HG02884 (cell line): ENCODE measurements at regions not wholly inside any gene's neighbourhood (a gene's known extent, or its start where the extent isn't known, plus 50 kb on each side); places are given as distances from the start of the nearest gene placed in this dataset.
"Not testable (repeated sequence)": the region's sequence is repeated elsewhere in the genome, so short reads cannot be mapped to it uniquely, and the experiment has no call there.

ENCODE experiments used
- ATAC-seq: cut with Tn5 transposase; IDR thresholded peaks from one replicate; pipeline ENCODE4 v1.9.1; 2021; ENCODE audit warnings: mild to moderate bottlenecking, moderate library complexity; ENCODE audit not compliant: unreplicated experiment

DNA sequence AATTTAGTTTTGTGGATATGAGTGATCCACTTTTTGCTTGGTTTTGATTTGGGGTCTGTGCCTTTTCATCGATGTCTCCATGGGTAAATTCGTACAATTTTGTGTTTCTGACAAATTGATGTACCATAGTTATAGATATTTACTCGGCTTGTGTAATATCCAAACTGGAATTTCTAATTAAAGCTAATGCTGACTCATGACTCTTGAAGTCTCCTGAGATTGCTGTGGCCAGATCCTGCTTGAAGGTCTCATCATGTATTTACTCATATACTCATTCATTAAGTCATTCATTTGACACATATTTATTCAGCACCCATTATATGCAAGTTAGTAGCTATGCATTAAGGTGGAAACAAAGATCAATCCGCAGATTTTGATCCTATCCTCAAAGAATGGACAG lies 423.2 kb downstream of the RWDD3 start:
- no peak for ATAC-seq

DNA sequence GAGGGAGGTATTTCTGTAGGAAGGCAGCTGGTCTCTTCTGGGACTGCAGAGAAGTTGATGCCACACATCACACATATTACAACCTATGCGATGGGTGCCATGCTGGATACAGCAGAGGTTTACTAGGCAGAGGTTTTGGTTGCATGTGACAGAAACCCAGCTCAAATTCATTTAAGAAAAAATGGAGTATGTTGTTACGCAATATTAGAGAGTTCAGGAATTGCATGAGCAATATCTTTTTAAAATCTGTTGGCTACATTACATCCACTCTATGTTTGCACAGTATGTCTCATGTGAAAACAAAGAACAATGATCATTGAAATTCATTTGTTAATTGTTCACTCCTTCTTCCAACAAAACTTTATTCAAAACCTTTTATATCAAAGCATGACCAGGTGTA lies 425.2 kb downstream of the RWDD3 start:
- ATAC-seq = no peak

DNA sequence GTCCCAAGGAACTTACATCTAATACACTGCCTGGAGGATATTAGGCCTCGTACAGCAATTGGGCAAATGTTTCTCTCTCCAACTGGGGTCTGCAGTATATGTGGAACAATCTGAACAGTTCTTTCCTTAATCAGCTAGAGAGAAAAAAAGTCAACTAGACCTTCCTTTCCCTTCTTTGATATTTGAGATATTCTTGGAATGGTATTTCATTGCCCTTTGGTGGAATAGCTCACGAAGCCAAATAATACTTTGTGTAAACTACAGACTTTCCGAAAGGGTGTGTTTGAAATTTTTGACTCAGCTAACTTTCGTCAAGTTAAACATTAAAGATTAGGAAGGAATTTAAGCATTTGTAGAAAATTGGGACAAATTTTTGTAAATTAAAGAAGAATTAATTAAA lies 425.6 kb downstream of the RWDD3 start:
- ATAC-seq = no peak

DNA sequence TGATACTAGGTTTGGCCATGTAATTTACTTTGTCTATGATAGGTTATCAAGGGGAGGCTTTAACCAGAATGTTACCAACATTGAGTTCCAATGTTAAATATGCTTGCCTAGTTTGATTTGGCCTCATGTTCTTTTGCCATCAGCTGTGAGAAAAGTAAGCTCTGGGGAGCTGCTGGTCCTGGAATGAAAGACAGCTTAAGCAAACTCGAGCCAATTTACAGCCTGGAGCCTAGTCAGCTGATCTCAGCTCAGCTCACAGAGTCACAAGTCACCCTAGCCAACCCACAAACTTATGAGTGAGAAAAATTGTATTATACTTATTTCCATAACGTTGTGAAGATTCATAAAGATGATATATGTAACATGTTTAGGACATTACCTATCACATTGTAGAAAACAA lies 426.7 kb downstream of the RWDD3 start:
- no peak for ATAC-seq

DNA sequence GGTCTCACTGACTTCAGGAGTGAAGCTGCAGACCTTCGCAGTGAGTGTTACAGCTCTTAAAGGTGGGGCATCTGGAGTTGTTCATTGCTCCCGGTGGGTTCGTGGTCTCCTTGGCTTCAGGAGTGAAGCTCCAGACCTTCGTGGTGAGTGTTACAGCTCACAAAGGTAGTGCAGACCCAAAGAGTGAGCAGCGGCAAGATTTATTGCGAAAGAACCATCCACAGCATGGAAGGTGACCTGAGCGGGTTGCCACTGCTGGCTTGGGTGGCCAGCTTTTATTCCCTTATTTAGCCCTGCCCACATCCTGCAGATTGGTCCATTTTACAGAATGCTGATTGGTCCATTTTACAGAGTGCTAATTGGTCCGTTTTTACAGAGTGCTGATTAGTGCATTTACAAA lies 429.5 kb downstream of the RWDD3 start:
- not testable (repeated sequence) for ATAC-seq

DNA sequence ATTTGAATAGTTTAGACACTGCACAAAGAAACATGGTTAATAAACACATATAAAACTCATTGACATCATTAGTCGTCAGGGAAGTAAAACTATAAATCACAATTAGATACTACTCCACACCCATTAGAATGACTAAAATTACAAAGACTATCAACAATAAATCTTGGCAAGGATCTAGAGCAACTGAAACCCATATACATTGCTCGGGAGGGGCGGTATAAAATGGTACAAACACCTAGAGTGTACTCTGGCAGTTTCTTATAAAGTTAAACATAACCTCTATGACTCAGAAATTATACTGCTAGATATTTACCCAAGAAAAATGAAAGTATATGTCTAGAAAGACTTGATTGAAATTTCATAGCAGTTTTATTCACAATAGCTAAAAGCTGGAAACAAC lies 434.2 kb downstream of the RWDD3 start:
- no peak for ATAC-seq

DNA sequence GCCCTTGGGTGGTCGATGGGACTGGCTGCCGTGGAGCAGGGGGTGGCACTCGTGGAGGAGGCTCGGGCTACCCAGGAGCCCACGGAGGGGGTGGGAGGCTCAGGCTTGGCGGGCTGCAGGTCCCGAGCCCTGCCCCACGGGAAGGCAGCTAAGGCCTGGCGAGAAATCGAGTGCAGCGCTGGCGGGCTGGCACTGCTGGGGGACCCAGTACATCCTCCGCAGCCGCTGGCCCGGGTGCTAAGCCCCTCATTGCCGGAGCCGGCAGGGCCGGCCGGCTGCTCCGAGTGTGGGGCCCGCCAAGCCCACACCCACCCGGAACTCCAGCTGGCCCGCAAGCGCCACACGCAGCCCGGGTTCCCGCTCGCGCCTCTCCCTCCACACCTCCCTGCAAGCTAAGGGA lies 435.6 kb downstream of the RWDD3 start:
- not testable (repeated sequence) for ATAC-seq

DNA sequence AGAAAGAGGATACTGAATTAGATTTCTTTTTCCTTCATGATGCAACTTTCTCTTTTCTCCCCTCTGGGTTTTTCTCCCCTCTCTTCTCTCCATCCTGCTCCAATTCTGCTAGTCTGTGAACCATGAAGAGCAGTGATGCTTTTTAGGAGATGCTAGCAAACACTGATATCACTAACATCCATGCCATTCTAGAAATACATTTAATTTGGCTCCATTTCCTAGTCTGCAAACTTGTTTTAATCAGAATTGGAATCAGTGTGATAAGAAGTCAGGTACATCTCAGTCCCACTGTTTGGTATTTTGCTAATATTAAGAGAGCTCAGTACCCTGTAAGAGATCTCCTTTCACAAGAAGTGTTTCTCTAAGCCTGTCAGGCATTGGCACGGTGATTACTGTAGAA lies 437.1 kb downstream of the RWDD3 start:
- no peak for ATAC-seq

DNA sequence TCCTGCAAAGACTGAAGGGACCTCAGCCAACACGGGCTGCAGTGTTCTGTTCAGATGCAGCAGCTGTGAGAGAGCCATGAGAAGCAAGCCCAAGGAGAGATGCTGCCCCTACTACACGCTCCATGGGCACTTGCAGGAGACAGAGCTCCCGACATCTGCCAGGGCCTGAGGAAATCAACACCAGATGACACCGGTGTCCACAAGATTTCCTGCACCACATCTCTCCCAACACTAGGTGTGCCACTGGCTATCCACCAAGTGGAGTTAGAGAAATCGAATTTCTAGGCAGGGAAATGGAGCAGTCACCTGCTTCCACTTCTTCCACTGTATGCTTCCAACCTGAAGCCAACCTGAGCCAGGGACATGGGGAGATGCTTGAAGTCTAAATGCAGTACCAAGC lies 445.3 kb downstream of the RWDD3 start:
- ATAC-seq = no peak

DNA sequence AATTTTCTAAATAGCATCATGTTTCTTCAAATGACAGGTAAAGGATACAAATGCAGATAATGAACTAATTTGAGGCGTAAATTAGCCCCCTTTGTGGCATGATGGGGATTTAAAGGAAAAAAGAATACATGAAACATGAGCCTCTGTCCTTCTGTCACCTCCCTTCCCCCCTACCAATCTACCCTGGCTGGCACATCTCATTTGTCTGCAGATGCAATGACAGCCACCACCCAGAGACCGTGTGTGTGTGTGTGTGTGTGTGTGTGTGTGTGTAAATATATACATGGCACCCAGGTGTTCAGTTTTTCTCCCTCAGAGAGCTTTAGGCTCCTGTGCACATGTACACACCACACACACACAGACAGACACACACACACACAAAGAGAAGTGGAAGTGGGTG lies 451.1 kb downstream of the RWDD3 start:
- ATAC-seq = no peak

DNA sequence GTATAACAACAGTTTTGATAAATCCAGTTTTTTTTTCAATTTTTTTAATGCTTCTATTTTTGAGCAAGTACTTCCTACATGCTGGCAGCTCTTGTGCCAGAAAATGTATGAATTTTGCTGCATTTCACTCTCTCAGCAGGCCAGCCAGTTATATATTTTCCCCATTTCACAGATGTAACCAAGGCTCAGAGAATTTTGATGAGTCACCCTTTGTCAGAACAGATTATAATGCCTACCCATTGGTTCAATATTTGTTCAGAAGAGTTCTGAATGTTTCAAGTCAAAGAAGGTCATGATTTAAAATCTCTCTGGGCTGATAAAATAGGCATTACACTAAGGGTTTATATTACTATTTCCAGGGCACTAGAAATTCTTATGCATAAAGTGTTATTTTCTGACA lies 452.2 kb downstream of the RWDD3 start:
- no peak for ATAC-seq

DNA sequence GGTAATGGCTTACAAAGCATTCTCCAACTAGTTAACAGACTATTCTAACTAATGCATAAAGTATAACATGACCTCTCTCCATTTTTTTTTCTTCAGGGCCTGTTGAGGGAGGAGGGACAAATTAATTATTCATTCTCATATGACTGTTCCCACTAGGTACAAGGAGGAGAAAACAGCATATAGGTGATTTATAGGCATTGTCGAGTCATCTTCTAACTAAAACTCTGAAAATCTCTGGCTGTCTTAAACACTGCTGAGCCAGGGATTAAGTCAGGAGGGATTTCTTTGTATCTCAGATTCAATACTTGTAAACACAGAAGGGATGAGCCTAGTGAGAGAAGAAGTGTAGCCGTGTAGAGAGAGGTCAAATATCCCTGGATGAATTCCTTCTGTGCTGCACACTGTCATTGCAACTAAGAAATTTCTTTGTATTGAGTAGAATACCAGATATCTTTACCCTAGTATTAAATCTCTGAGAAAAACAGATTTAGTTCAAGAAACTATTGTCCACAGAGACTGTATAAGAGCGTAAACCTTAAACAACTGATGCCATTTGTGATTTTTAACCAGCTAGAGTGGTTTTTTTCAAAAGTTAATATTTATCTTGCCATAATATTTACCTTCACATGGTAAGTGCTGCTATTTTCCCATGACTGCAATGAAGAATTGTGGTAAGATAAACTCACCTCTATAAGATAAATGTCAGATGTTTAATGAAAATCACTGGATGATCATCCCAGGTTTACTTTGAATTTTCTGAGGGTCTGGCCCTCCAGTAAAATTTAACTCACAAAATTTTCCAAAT lies 465.3 kb downstream of the RWDD3 start:
- ATAC-seq = no peak

DNA sequence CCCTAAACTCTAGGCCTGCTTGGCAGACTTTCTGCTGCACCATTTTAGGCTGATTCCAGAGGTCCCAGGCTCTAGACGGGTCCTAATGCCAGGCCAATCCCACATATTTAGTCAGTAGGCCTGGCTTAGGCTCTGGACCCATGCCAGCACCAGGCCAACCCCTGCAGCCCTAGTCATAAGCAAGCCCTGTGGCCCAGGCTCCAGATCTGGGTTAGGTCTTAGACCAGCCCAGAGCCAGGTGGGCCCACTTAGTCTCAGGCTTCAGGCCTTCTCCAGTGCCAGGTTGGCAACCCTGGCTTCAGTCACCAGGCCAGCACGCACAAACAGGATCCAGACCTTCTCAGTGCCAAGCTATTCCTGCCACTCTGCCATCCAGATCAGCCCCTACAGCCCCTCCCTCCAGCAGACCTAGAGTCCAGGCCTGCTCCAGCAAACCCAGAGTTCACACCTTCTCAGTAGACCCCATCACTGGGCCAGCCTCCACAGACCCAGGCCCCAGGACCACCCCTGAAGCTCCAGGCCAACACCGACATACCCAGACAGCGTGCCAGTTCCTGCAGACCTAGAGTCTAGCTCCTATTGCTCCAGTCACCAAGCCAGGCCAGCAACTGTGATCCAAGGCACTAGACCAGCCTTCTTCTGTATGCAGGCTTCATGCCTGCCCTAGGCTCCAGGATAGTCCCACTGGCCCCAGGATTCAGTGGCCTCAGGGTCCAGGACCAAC lies 467.6 kb downstream of the RWDD3 start:
- no peak for ATAC-seq

DNA sequence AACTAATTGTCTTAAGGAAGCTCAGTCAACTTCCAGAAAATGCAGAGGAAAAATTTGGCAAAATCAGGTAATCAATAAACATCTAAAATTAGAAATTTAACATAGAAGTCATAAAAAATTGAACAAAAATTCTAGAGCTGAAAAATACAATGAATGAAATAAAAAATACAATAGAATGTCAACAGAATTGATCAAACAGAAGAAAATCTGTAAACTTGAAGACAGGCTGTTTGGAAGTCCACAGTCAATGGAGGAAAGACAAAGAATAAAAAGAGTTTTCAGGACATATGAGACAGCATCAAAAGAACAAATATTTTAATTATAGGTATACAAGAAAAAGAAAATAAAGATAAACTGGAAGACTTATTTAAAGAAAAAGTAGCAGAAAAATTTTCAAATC lies 469.0 kb downstream of the RWDD3 start:
- ATAC-seq = no peak

DNA sequence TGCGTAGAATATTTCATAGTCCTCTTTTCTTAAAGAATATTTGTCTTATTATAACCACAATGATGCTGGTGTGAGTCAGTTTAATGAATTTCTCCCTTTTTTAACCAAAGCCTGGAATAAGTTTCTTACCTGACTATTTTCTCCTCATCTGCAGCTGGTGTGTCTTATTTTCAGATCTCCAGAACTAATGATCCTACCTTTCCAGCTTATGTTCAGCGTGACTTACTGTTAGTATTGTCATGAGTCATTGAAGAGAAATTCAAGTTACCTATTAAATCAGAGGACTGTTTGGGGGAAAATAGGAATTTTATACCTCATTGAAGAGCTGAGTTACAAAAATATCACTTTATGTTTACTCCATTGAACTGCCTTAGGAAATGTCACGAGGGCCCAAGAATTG lies 482.1 kb downstream of the RWDD3 start:
- no peak for ATAC-seq

DNA sequence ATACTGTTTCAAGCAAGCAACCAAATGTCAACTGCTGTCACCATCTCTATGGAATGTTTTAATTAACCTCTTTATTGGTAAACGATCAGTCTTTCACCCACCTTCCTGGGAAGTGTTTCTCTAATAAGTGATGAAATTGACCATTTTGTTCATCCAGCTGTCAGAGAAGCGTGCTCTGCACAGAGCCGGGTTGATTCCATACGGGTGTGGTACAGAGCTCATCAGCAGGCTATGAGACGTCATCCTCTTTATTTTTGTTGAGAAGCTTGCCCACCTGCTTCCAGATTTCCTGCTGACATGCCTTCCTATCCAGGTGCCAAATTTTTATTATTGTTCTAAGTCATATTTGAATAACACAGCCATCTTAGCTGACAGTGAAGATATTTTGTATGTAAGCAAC lies 482.5 kb downstream of the RWDD3 start:
- ATAC-seq = no peak

DNA sequence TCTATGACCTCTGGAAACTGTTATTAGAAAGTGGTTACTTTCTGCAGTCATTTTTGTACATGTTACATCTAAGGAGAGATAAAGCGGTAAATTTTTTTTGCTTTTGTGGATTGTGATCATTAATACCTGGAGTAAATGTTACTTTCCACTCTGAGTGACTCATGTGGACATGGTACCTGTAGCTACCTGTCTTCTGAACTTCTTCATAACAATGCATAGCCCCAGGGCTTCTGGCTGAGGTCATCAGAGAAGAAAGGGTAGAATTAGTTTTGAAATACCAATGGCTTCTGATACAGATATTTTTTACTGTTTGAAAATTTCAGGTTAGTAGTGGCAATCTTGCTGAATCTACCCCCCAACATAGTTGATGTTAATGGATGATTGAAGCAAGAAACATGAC lies 489.3 kb downstream of the RWDD3 start:
- no peak for ATAC-seq

DNA sequence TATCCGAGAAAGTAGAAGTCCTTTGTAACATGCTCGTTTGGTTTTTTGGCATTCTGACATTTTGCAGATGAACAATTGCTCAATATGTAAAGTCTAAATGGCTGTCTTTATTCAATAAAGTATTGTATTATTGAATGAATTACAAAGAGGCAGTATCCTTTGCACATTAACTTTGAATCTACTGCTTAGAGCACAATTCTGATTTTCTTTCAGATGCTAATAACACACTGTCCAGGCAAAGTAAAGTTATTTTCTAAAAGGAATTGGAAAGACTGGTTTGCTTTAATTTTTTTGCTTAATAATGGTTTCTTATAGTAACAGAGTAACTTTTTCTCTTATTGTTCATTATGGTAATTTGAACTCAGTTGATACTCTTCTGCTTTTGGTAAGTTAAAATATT lies 494.8 kb downstream of the RWDD3 start:
- no peak for ATAC-seq

DNA sequence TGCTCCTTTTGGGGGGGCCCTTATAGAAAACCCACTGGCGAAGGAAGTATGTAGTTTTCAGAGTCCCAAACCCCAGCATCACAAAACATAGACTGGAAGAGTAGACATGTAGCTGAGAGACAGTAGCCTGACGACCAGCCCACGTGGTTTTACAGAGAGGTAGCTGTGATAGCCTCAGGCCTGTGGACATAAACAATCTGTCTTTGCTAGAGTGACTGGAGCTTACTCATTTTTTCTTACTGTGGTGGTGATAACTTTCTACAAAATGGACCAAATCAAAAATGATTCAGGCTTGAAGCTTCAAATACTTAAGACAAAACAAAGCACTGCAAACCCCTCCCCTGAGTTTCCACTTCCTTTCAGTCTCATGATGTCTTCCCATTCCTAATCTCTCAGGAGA lies 497.0 kb downstream of the RWDD3 start:
- ATAC-seq = no peak

DNA sequence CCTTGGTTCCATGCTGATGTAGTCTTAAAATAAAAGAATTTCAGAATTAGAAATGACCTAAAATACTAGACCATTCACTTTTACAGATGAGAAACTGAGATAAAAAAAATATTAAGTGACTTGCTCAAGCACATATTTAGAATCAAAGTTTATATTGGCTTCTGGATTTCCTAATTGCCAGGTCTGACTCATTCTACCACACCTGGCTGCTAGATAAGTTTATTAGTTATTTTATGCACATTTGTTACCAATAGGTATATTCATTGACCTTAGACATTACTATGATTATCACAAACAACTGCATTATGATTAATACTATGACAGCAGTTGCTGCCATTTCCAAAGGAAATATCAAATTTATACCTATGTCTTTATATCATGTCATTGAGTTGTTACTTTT lies 497.5 kb downstream of the RWDD3 start:
- no peak for ATAC-seq

DNA sequence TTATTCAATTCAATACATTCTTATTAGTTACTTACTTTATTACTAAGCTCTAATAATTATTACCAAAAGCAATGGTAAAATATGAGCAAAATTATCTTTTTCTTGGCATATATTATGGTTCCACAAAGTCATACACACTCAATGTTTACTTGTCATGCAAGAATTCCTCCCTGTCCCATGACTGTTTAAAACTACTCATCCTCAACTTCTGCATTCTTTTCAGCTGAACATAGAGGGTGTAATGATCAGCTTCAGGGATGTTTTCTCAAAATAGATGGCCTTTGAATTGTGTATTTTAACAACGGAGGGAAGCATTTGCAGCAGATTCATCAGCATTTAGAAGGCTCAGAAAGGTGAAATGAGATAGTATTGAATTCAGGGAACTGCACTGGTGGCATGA lies 499.0 kb downstream of the RWDD3 start:
- no peak for ATAC-seq

DNA sequence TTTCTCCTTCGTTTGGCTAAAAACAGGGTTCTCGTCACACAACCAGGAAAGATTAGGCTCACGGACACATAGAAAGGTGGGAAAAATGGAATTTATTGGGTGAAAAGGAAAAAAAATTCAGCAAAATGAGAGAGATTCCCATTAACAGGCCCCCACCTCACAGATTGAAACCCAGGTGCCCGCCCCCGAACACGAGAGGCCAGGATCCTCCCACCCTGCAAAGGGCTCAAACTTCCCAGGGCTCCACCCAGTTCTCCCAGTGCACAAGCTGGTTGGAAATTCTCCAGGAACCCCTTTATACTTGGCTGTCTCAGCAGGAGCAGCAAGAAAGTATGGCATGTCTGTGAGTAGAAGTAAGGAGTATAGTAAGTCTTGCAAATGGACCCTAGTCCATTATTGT lies 499.7 kb downstream of the RWDD3 start:
- ATAC-seq = no peak

DNA sequence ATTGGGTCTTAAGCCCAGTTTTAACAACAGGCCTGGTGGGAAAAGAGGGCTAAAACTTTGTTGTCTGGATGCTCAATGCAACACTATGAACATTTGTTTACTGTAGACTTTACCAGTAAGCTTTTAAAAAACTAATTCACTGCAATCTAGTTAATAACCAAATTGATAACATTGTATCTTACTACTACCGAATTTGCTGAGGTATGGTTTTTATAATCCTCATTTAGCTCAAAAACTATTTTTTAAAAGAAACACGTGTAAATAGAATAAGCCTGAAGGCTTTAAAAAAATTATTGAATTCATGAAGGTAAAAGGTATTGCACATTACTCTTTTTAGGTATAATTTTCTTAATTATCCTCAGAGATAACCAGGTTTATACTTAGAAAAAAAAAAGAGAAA lies 500.6 kb downstream of the RWDD3 start:
- no peak for ATAC-seq
